ENCODE measurements at regions not wholly inside any gene's neighbourhood (a gene's known extent, or its start where the extent isn't known, plus 50 kb on each side); places are given as distances from the start of the nearest gene placed in this dataset.

DNA sequence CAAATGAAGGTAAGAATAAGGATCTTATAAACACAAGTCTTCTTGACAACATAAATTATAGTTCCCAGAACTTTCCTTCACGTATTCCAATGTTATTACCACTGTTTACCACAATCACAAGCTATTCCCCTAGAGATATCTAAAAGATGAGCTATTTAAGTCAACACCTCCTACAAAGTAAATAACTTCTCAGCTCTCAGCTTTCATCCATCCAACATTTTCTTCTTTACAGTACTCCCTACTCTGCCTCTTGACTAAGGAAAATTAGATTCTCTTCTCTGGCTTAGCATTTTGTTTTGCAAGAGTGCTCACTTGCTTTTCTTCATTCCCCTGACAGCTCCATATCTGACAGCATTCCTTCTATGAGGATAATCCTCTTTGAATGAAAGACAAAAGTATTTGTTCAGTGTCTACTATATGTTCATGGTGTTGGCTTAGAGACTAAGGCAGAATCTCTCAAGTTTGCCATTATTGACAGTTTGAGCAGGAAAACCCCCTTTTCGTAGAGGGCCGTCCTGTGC is 93.0 kb upstream of the IL6 start:
- Histone ChIP-seq H3K36me3 (ENCODE audit: control insufficient read depth, insufficient read depth, low read length) (no peaks in the 10 kb centered on the region), H3K4me1 (ENCODE audit: control insufficient read depth, insufficient read depth, low read length) (no peaks in the 10 kb centered on the region), H3K4me3 (ENCODE audit: low read depth, low read length) (no peak overlapping the region), H3K27me3 (ENCODE audit: control insufficient read depth, insufficient read depth, low read length) (no peaks in the 10 kb centered on the region), H3K9ac (ENCODE audit: low read depth, low read length) (no peak overlapping the region), H3K9me3 (ENCODE audit: control insufficient read depth, insufficient read depth, low read length) (no peaks in the 10 kb centered on the region)

DNA sequence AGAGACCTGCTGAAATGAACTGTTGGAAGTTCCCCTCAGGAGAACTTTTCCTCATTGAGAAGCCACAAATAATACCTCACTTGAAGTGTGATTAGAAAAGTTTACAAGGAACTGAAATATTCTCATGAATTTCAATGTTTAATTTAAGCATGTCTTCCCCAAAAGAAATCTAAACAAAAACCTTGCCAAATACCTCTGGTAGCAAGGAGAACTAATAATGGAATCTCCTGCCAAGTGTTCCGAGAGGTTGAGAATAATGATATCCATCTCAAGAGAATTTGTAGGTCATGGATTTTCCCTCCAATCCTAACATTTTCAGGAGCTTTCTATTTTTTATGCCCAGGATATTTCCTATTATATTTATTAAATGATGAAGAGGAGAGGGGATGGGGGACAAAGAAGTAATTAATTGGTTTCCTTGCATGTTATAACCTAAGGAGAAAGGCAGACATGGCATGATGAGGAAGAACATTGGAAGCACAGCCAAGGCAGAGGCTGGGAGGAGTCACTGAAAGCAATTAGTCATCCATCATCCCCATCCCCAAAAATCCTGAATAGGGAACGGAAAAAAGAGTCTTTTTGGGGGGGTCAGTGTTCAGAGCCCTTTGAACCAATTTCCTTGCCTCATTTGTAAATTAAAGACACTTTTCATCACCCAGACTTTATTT is 93.6 kb upstream of the IL6 start:
- Histone ChIP-seq H3K9ac (ENCODE audit: low read depth, low read length) (no peak overlapping the region), H3K36me3 (ENCODE audit: control insufficient read depth, insufficient read depth, low read length) (no peaks in the 10 kb centered on the region), H3K27me3 (ENCODE audit: control insufficient read depth, insufficient read depth, low read length) (no peaks in the 10 kb centered on the region), H3K9me3 (ENCODE audit: control insufficient read depth, insufficient read depth, low read length) (no peaks in the 10 kb centered on the region), H3K4me1 (ENCODE audit: control insufficient read depth, insufficient read depth, low read length) (no peaks in the 10 kb centered on the region), H3K4me3 (ENCODE audit: low read depth, low read length) (no peak overlapping the region)

DNA sequence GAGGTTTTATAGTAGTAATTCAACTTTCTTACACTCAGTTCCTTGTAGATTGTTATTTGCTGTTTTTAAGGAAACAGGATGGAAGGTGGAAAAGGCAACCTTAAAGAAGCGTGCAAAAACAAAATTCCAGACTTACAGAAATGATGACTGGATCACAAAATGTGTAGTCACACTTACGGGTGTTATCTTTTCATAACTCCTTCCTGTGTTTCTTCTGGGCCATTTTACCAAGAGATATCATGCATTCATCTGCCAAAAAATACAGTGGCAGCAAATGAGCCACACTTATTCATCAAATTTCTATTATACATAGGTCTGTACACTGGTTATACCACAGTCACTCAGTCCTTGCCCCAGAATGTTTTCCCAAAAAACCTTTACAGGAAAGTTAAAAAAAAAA is 94.3 kb upstream of the IL6 start:
- Histone ChIP-seq H3K27me3 (ENCODE audit: control insufficient read depth, insufficient read depth, low read length) (no peaks in the 10 kb centered on the region), H3K4me1 (ENCODE audit: control insufficient read depth, insufficient read depth, low read length) (no peaks in the 10 kb centered on the region), H3K9ac (ENCODE audit: low read depth, low read length) (no peak overlapping the region), H3K9me3 (ENCODE audit: control insufficient read depth, insufficient read depth, low read length) (no peaks in the 10 kb centered on the region), H3K4me3 (ENCODE audit: low read depth, low read length) (no peak overlapping the region), H3K36me3 (ENCODE audit: control insufficient read depth, insufficient read depth, low read length) (no peaks in the 10 kb centered on the region)

DNA sequence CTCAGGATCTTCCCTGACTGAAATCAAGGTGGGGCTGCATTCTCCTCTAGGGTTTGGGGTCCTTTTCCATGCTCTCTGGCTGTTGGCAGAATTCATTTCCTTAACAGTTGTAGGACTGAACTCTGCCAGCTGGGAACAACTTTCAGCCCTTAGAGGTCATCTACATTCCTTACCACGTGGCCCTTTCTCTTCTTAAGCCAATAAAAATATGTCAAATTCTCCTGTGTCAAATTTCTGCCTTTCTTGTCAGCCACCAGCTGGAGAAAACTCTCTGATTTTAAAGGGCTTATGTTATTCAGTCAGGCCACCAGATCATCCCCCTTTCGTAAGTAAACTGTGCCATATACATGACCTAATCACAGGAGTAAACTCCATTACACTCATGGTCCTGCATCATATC is 95.3 kb upstream of the IL6 start:
- Histone ChIP-seq H3K27me3 (ENCODE audit: control insufficient read depth, insufficient read depth, low read length) (no peaks in the 10 kb centered on the region), H3K36me3 (ENCODE audit: control insufficient read depth, insufficient read depth, low read length) (no peaks in the 10 kb centered on the region), H3K9ac (ENCODE audit: low read depth, low read length) (no peak overlapping the region), H3K4me3 (ENCODE audit: low read depth, low read length) (no peak overlapping the region), H3K9me3 (ENCODE audit: control insufficient read depth, insufficient read depth, low read length) (no peaks in the 10 kb centered on the region), H3K4me1 (ENCODE audit: control insufficient read depth, insufficient read depth, low read length) (no peaks in the 10 kb centered on the region)

DNA sequence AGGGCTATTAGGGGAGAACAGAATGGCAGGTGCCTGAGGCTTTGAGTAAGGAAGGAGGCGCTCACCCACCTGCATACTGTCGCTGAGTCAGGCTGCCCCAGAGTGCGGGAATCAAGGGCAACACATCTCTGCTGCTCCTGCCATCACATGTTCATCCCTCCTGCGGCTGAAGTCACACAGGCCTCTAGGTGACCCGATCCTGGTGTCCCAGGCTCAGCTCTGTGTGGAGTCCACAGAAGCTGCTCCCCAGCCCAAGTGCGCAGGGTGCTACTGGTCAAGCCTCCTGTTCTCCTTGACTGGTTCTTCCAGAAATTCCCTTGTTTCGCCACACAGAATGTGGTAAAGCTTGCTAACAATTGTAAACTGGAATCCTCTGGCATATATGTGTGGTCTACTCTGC is 96.9 kb upstream of the IL6 start:
- Histone ChIP-seq H3K9ac (ENCODE audit: low read depth, low read length) (no peak overlapping the region), H3K36me3 (ENCODE audit: control insufficient read depth, insufficient read depth, low read length) (no peaks in the 10 kb centered on the region), H3K27me3 (ENCODE audit: control insufficient read depth, insufficient read depth, low read length) (no peaks in the 10 kb centered on the region), H3K9me3 (ENCODE audit: control insufficient read depth, insufficient read depth, low read length) (no peaks in the 10 kb centered on the region), H3K4me3 (ENCODE audit: low read depth, low read length) (no peak overlapping the region), H3K4me1 (ENCODE audit: control insufficient read depth, insufficient read depth, low read length) (no peaks in the 10 kb centered on the region)

DNA sequence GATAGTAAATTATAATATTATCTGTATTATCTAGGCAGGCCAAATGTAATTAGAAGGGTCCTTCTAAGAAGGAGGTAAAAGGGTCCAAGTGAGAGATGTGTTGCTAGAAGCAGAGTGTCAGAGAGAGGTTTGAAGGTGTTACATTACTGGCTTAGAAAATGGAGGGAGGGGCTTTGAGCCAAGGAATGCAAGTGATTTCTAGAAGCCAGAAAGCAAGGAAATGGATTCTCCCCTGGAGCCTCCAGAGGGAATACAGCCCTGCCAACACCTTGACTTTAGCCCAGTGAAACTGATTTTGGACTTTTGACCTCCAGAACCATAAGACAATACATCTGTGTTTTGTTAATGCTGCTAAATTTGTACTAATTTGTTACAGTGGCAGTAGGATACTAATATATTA is 97.9 kb upstream of the IL6 start:
- Histone ChIP-seq H3K4me3 (ENCODE audit: low read depth, low read length) (no peak overlapping the region), H3K9me3 (ENCODE audit: control insufficient read depth, insufficient read depth, low read length) (no peaks in the 10 kb centered on the region), H3K4me1 (ENCODE audit: control insufficient read depth, insufficient read depth, low read length) (no peaks in the 10 kb centered on the region), H3K27me3 (ENCODE audit: control insufficient read depth, insufficient read depth, low read length) (no peaks in the 10 kb centered on the region), H3K36me3 (ENCODE audit: control insufficient read depth, insufficient read depth, low read length) (no peaks in the 10 kb centered on the region), H3K9ac (ENCODE audit: low read depth, low read length) (no peak overlapping the region)

DNA sequence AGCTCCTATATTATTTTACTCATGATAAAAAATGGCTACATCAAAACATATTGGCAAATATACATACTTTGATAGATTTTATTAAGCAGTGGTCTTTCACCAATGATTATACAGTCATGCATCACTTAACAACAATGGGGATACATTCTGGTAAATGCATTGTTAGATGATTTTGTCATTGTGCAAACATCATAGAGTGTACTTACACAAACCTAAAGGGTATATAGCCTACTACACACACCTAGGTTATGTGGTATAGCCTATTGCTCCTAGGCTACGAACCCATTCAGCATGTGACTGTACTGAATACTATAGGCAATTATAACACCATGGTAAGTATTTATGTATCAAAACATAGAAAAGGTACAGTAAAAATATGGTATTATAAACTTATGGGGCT is 98.9 kb upstream of the IL6 start:
- Histone ChIP-seq H3K27me3 (ENCODE audit: control insufficient read depth, insufficient read depth, low read length) (no peaks in the 10 kb centered on the region), H3K4me1 (ENCODE audit: control insufficient read depth, insufficient read depth, low read length) (no peaks in the 10 kb centered on the region), H3K9ac (ENCODE audit: low read depth, low read length) (no peak overlapping the region), H3K4me3 (ENCODE audit: low read depth, low read length) (no peak overlapping the region), H3K9me3 (ENCODE audit: control insufficient read depth, insufficient read depth, low read length) (no peaks in the 10 kb centered on the region), H3K36me3 (ENCODE audit: control insufficient read depth, insufficient read depth, low read length) (no peaks in the 10 kb centered on the region)

DNA sequence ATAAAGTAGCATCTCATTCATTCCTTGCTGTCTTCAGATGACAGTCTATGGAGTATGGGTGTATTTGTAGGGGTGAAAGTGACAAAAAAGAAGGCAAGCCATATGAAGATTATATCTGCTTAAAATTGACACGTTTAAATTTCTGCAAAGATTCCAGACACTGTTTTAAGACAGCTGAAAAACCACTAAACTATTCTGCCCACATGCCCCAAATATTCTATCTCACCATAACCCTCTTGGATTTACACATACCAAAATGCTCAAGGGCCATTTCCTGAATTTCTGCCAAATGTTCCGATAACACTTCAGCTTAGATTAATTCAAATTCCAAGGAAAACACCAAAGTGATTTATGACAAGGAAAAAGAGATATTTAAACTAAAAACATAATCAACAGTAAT is 99.9 kb upstream of the IL6 start:
- H3K4me3 ChIP-seq (ENCODE audit: low read depth, low read length): no peak overlapping the region
- H3K9ac ChIP-seq (ENCODE audit: low read depth, low read length): no peak overlapping the region
- H3K36me3 ChIP-seq (ENCODE audit: control insufficient read depth, insufficient read depth, low read length): no peaks in the 10 kb centered on the region
- no peaks in the 10 kb centered on the region for H3K4me1 ChIP-seq (ENCODE audit: control insufficient read depth, insufficient read depth, low read length)
- no peaks in the 10 kb centered on the region for H3K9me3 ChIP-seq (ENCODE audit: control insufficient read depth, insufficient read depth, low read length)
- no peaks in the 10 kb centered on the region for H3K27me3 ChIP-seq (ENCODE audit: control insufficient read depth, insufficient read depth, low read length)

DNA sequence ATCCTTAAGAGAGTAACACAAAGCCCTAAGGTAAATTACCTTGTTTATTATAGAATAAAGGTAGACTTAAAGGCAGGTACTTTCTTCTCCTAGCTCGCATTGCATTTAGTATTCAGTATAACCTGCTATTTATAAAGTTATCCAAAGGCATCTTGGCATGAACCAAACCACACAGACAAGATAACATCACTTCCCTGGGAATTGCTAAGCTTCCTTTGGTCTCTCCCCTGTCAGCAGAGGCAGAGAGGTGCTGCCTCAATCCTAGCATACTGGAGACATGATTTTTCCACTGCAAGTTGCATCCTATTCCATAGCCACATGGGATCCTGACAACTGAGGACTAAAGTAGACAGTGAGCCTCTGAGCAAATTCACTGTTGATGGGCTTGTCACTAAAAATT is 101.7 kb upstream of the IL6 start:
- Histone ChIP-seq H3K4me1 (ENCODE audit: control insufficient read depth, insufficient read depth, low read length) (no peaks in the 10 kb centered on the region), H3K4me3 (ENCODE audit: low read depth, low read length) (no peak overlapping the region), H3K9ac (ENCODE audit: low read depth, low read length) (no peak overlapping the region), H3K9me3 (ENCODE audit: control insufficient read depth, insufficient read depth, low read length) (no peaks in the 10 kb centered on the region), H3K27me3 (ENCODE audit: control insufficient read depth, insufficient read depth, low read length) (no peaks in the 10 kb centered on the region), H3K36me3 (ENCODE audit: control insufficient read depth, insufficient read depth, low read length) (no peaks in the 10 kb centered on the region)

DNA sequence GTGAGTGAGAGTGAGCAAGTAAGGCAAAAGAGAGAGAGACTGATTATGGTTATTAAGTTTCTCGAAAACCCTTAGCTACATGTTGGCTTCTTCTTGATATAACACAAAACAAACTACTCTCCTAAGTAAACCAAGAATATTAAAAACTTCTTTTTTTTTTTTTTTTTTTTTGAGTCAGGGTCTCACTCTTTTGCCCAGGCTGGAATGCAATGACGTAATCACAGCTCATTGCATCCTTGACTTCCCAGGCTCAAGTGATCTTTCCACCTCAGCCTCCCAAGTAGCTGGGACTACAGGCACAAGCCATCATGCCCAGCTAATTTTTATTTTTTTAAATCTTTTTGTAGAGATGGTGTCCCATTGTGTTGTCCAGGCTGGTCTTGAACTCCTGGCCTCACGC is 102.2 kb upstream of the IL6 start:
- no peak overlapping the region for H3K4me3 ChIP-seq (ENCODE audit: low read depth, low read length)
- no peaks in the 10 kb centered on the region for H3K4me1 ChIP-seq (ENCODE audit: control insufficient read depth, insufficient read depth, low read length)
- no peak overlapping the region for H3K9ac ChIP-seq (ENCODE audit: low read depth, low read length)
- H3K9me3 ChIP-seq (ENCODE audit: control insufficient read depth, insufficient read depth, low read length): no peaks in the 10 kb centered on the region
- no peaks in the 10 kb centered on the region for H3K27me3 ChIP-seq (ENCODE audit: control insufficient read depth, insufficient read depth, low read length)
- H3K36me3 ChIP-seq (ENCODE audit: control insufficient read depth, insufficient read depth, low read length): no peaks in the 10 kb centered on the region

DNA sequence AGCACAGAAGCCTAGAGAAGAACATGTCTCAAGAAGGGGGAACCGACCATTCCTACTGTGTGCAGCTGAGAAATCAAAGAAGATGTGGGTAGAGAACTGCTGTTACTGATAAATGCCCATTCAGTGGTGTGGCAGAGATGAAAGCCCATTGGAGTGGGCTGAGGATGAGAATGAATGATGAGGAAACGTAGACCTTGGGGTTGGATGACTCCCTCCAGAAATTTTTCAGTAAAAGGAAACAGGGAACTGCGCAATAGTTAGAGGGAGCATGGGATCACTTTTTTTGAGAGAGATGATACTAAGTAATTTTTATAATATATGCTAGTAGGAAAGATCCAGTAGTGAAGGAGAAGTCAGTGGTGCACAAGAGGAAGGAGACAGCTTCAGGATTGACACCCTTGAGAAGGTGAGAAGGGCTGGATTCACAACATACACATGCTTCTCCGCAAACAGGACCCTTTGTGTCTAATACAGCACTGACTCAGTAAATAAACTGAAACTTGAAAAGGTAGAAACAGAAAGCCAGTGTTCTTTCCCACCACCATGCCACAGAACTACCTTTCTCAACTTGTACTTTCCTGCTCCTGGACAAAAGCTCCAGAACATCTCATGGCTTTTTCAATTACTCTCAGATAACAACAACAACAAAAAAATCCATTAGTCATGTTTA is 104.7 kb upstream of the IL6 start:
- H3K27me3 ChIP-seq (ENCODE audit: control insufficient read depth, insufficient read depth, low read length): no peaks in the 10 kb centered on the region
- H3K9ac ChIP-seq (ENCODE audit: low read depth, low read length): no peak overlapping the region
- H3K36me3 ChIP-seq (ENCODE audit: control insufficient read depth, insufficient read depth, low read length): no peaks in the 10 kb centered on the region
- H3K4me1 ChIP-seq (ENCODE audit: control insufficient read depth, insufficient read depth, low read length): no peaks in the 10 kb centered on the region
- peaks cover 8% of the 10 kb centered on the region for H3K9me3 ChIP-seq (ENCODE audit: control insufficient read depth, insufficient read depth, low read length)
- H3K4me3 ChIP-seq (ENCODE audit: low read depth, low read length): no peak overlapping the region

DNA sequence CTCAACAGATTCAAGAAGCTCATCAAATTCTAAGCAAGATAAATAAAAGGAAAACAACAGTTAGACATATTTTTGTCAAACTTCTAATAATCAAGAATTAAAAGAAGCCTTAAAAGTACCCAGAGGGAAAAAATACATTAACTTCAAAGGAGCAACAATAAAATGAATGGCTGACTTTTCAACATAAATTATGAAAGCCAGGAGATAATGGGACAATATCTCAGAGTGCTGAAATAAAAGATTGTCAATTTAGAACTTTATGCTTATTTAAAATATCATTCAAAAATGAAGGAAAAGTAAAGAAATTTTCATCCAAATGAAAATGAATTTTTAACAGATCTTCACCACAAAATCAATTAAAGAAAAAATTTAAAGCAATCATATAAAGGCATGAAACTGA is 108.5 kb upstream of the IL6 start:
- H3K27me3 ChIP-seq (ENCODE audit: control insufficient read depth, insufficient read depth, low read length): no peaks in the 10 kb centered on the region
- H3K9ac ChIP-seq (ENCODE audit: low read depth, low read length): no peak overlapping the region
- peaks cover 8% of the 10 kb centered on the region for H3K9me3 ChIP-seq (ENCODE audit: control insufficient read depth, insufficient read depth, low read length)
- H3K4me3 ChIP-seq (ENCODE audit: low read depth, low read length): no peak overlapping the region
- H3K4me1 ChIP-seq (ENCODE audit: control insufficient read depth, insufficient read depth, low read length): no peaks in the 10 kb centered on the region
- no peaks in the 10 kb centered on the region for H3K36me3 ChIP-seq (ENCODE audit: control insufficient read depth, insufficient read depth, low read length)
